Heart right ventricle (tissue), 16 donors: ENCODE measurements at regions not wholly inside any gene's neighbourhood (a gene's known extent, or its start where the extent isn't known, plus 50 kb on each side); places are given as distances from the start of the nearest gene placed in this dataset.

Experiments
- ATAC-seq, 8 donors: fragments of 200-7000 bp; cut with Tn5 transposase; one replicate each; pipeline ENCODE4 v1.9.1; 2020; ENCODE audit warnings: mild to moderate bottlenecking in 8 of 8, moderate library complexity in 8 of 8, moderate number of reproducible peaks in 1 of 8
- DNase-seq, 2 donors: peaks; one replicate each; pipeline ENCODE4 v3.0.0-alpha.2; 2020
- H3K27ac ChIP-seq, 10 donors: fragments of 200-600 bp; sonication (generic) in 2 of 10; one replicate each; pipeline versions ENCODE4 v1.5.0 to v1.8.0; 2020 to 2022; ENCODE audit warnings: mild to moderate bottlenecking in 3 of 10
- H3K27me3 ChIP-seq, 7 donors: fragments of 200-600 bp; one replicate each; pipeline ENCODE4 v1.8.0; 2021 to 2022; ENCODE audit warnings: mild to moderate bottlenecking in 2 of 7
- H3K36me3 ChIP-seq, 9 donors: fragments of 200-600 bp; sonication (generic) in 1 of 9; one replicate each; pipeline versions ENCODE4 v1.5.0 to v1.8.0; 2020 to 2022; ENCODE audit warnings: mild to moderate bottlenecking in 2 of 9
- H3K4me1 ChIP-seq, 9 donors: fragments of 200-600 bp; sonication (generic) in 1 of 9; one replicate each; pipeline versions ENCODE4 v1.5.0 to v1.8.0; 2020 to 2022; ENCODE audit warnings: mild to moderate bottlenecking in 4 of 9
- H3K4me3 ChIP-seq, 10 donors: fragments of 200-600 bp; sonication (generic) in 2 of 10; one replicate each; pipeline versions ENCODE4 v1.5.0 to v1.8.0; 2020 to 2022; ENCODE audit warnings: mild to moderate bottlenecking in 7 of 10, moderate library complexity in 2 of 10
- H3K9me3 ChIP-seq, 11 donors: fragments of 200-600 bp in 10 of 11; sonication (generic) in 2 of 11; one replicate each; pipeline versions ENCODE4 v1.5.0 to v1.8.0; 2013 to 2022; ENCODE audit warnings: mild to moderate bottlenecking in 2 of 11, control low read depth in 1 of 11, moderate library complexity in 1 of 11
- WGBS, 2 donors: extraction: QIAGEN DNeasy Blood & Tissue Kit; methylation state at CpG; one replicate each; pipeline ENCODE4 v1.1.7; 2013; ENCODE audit warnings: inconsistent platforms in 1 of 2; 5-methylcytosine and 5-hydroxymethylcytosine counted together
- intact Hi-C, 10 donors: fragments of 100-400 bp; cut with DNase I; formaldehyde crosslinking; loops; one replicate each; pipeline versions ENCODE4 v1.11.1 to v1.14.2; 2022
- TF ChIP-seq, protein P1 (sequence below), 9 donors: fragments of 200-600 bp; sonication (generic) in 2 of 9; IDR thresholded peaks; one replicate each; pipeline versions ENCODE4 v1.5.0 to v1.8.0; 2021 to 2022; ENCODE audit warnings: antibody characterized with exemption in 9 of 9, mild to moderate bottlenecking in 5 of 9, moderate library complexity in 1 of 9
- donor health status: Arrhythmogenic right ventricular cardiomyopathy.
- donor health status: ischemic (EF 13 %, LVEDD 7.1; RV severe dilation, severe dysfunction).
- donor health status: healthy with polysubstance abuse.
- donor health status: DM: no; HTN: yes; CAD: no.
- donor health status: DM: no; HTN: no; CAD: no.
- donor health status: ischemic (EF 25% LVEDD 6.9; RV normal size, moderate dysfunction).
- donor health status: ischemic (EF 25% LVEDD 5.7; RV mildly dilated, moderate dysfunction).
- donor health status: healthy.
- donor health status: DM: yes; HTN: yes; CAD: no.
- donor health status: Ischemic cardiomyopathy.
- donor health status: ischemic (EF 35%, LVEDD 5.7; RV mildly dilated, moderate dysfunction).
- donor health status: nonischemic (EF 11% LVEDD 7.7; RV severe dilation, severe dysfunction).
- donor health status: DM: yes; HTN: yes; CAD: no.
- donor health status: PGD.
- donor health status: ischemic (EF 29% LVEDD 5.4; RV normal size, mild dysfunction).
- donor health status: nonischemic (EF 23%, LVEDD 6.1; RV moderate dilation, normal function).

DNA sequence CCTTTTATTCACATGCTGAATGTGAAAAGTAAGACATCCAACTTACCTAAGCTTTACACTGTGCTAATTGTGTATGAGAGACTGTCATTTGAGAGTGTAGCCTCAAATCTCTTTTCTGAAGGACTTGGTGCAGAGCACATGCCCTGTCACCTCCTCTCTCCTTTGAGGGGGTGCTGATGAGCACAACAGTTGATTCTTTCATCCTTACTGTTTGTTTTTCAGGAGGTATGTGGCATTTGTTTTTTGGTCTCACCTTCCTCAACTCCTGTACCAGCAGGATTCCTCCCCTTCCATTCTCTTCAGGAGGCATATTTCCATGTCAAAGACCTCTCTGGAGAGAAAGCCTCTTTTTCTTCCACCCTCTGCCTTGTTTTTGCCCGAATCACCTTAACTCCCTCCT is 252.6 kb upstream of the CITED2 start:
- H3K27ac ChIP-seq, result peak overlapping the region in 1 of 10 donors; percentile 35
- 57 to 72% methylated on average over 1 of the region's 1 CpG for WGBS, 2 donors

DNA sequence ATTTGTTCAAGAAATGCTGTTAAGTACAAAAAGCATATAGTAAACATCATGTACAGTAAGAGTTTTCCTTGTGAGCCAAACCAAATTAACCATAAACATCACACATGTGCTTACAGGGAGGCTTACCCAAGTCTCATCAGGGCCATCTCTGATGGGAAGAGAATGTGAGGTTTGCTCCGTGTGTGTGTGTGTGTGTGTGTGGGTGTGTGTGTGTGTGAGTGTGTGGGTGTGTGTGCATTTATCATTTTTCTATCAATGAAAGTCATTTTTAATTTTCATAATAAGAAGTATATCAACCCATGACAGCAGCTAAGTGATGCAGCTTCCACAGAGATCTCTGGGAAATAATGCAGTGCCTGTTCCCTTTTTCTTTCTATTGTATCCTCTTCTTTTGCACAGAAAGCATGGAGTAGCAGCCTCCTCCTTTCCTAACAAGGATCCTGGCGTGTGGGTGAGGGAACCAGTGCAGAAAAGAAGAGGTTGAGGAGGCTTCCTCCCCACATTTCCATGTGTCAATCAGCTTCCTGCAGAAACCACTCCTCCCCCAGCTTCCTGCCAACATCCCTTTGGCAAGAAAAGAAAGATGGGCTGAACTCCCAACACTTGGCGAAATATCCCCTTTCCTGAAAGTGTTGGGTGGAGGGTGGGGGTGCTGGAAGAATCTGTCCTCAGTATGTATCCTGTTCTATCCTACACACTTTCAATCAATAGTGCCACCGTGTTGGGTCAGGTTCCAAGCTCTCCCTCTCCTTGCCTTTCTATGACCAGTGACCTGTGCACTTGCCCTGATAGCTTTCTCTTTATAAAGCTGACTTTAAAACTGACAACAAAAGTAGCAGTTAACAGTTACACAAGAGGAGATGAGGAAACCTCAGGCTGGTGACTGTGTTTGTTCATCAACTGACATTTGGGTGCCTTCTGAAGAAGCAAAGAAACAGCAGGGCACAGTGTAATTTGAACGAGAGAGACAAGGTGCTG is 251.8 kb upstream of the CITED2 start:
- peak in 2 of 8 donors; percentile 17 to 67 for ATAC-seq
- peak overlapping the region in 1 of 10 donors; percentile 35 for H3K27ac ChIP-seq
- WGBS, 2 donors, result 51 to 67% methylated on average over 5 of the region's 5 CpGs

More for the DNA sequence above, 252.6 kb upstream of the CITED2 start:
- TF ChIP-seq, protein P1, sequence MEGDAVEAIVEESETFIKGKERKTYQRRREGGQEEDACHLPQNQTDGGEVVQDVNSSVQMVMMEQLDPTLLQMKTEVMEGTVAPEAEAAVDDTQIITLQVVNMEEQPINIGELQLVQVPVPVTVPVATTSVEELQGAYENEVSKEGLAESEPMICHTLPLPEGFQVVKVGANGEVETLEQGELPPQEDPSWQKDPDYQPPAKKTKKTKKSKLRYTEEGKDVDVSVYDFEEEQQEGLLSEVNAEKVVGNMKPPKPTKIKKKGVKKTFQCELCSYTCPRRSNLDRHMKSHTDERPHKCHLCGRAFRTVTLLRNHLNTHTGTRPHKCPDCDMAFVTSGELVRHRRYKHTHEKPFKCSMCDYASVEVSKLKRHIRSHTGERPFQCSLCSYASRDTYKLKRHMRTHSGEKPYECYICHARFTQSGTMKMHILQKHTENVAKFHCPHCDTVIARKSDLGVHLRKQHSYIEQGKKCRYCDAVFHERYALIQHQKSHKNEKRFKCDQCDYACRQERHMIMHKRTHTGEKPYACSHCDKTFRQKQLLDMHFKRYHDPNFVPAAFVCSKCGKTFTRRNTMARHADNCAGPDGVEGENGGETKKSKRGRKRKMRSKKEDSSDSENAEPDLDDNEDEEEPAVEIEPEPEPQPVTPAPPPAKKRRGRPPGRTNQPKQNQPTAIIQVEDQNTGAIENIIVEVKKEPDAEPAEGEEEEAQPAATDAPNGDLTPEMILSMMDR (IDR thresholded peaks at IDR 0.05), result no peak
- Histone ChIP-seq H3K9me3 (peaks cover 0 to 11% (median 0%) of the 10 kb centered on the region in 11 donors), H3K4me3 (no peak overlapping the region), H3K36me3 (no peaks in the 10 kb centered on the region), H3K4me1 (peaks cover 0 to 28% (median 0%) of the 10 kb centered on the region in 9 donors), H3K27me3 (no peaks in the 10 kb centered on the region)
- DNase-seq (no peak), ATAC-seq (no peak)
- intact Hi-C loops, result no loop called here

DNA sequence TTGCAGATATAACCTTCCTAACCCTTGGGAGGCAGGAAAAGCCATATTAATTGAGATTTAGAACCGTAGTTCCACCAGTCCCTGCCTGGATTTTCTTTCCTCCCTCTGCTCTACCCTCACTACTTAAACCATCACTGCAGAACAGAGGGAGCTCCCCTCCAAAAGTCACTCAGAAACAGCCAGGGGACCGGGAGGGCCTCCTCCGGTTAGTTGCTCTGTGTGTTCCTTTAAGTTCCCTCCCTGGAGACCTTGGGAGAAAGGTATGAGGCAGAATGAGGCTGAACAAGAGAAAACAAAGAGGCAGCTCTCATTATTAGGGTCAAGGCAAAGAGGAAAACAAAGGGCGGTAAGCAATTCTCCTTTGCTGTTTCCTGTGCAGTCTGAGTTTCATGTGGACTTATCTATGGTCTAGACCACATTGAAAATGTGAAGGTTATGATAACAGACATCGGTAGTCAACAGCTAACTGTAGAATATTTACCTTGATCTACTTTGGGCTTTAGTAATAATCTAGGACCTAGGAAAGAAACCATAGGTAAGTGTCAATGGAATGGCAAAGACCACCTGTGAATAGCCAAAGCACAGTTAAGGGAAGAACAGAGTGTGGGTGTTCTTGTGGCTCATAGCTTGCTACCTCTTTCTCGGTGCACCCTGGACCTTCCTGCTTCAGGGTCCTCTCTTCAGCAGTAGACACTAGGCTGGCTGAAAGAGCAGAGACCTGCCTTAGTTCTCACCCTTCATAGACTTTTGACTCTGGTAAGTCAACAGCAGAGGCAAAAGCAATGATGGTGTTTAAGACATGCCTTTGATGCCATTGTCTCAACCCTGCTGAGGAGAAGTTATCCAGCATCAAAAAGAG is 250.9 kb upstream of the CITED2 start:
- TF ChIP-seq, protein P1 (IDR thresholded peaks at IDR 0.05), result no peak

More for the DNA sequence above, 251.8 kb upstream of the CITED2 start:
- no peak for DNase-seq
- Histone ChIP-seq H3K4me1 (peaks cover 0 to 28% (median 0%) of the 10 kb centered on the region in 9 donors), H3K9me3 (peaks cover 0 to 10% (median 0%) of the 10 kb centered on the region in 11 donors), H3K36me3 (no peaks in the 10 kb centered on the region), H3K4me3 (peak overlapping the region in 1 of 10 donors; percentile 8), H3K27me3 (no peaks in the 10 kb centered on the region)
- TF ChIP-seq, protein P1 (IDR thresholded peaks at IDR 0.05), result no peak
- intact Hi-C loops, result no loop called here

DNA sequence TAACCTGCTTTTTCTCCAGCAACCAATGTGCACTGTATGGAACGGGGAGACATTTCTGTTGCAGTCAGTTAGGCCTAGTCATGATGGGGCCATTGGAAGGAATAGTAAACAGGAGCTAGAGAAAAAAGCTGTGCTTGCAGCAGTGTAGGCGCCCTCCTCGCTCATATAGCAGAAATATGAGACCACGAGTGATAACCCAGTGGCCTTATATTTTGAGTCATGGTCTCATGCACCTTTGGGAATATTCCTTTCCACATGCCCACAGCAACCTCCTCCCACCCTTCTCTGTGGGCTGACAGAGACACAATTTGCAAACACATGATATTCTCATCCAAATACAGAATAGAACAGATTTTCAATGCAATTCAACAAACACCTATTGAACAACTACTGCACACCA is 248.9 kb upstream of the CITED2 start:
- TF ChIP-seq, protein P1 (IDR thresholded peaks at IDR 0.05), result no peak
- H3K27ac ChIP-seq, result no peak overlapping the region
- intact Hi-C loops, result no loop called here
- 95 to 96% methylated on average over 4 of the region's 4 CpGs for WGBS, 2 donors
- H3K4me1 ChIP-seq, result peaks cover 0 to 28% (median 0%) of the 10 kb centered on the region in 9 donors
- H3K9me3 ChIP-seq, result no peaks in the 10 kb centered on the region
- no peak for ATAC-seq
- no peak overlapping the region for H3K4me3 ChIP-seq
- no peaks in the 10 kb centered on the region for H3K27me3 ChIP-seq
- H3K36me3 ChIP-seq, result no peaks in the 10 kb centered on the region
- DNase-seq, result no peak

More for the DNA sequence above, 250.9 kb upstream of the CITED2 start:
- DNase-seq, result no peak
- ATAC-seq, result no peak
- H3K36me3 ChIP-seq, result no peaks in the 10 kb centered on the region
- peaks cover 0 to 28% (median 0%) of the 10 kb centered on the region in 9 donors for H3K4me1 ChIP-seq
- no peaks in the 10 kb centered on the region for H3K9me3 ChIP-seq
- no peak overlapping the region for H3K4me3 ChIP-seq
- WGBS, 2 donors, result 74 to 83% methylated on average over 6 of the region's 6 CpGs
- no peak overlapping the region for H3K27ac ChIP-seq
- intact Hi-C loops, result no loop called here
- H3K27me3 ChIP-seq, result no peaks in the 10 kb centered on the region
